M059J (cell line): ENCODE measurements at regions not wholly inside any gene's neighbourhood (a gene's known extent, or its start where the extent isn't known, plus 50 kb on each side); places are given as distances from the start of the nearest gene placed in this dataset.
"Not testable (repeated sequence)": the region's sequence is repeated elsewhere in the genome, so short reads cannot be mapped to it uniquely, and the experiment has no call there.

Source experiments
- DNase-seq: peaks from one replicate; pipeline ENCODE4 v3.0.0-alpha.2; 2012; ENCODE audit warnings: low read depth

DNA sequence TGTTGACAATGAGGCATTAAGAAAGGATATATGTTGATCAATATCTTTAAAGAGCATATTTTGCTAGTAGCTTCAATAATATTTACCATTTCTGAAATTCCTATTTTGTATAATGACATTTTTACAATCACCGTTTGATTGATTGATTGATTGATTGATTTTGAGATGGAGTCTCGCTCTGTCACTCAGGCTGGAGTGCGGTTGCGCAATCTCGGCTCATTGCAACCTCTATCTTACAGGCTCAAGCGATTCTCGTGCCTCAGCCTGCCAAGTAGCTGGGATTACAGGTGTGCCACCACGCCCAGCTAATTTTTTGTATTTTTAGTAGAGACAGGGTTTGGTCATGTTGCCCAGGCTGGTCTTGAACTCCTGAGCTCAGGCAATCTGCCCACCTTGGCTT is 150.9 kb upstream of the TEX13D start:
- not testable (repeated sequence) for DNase-seq

- no peak for DNase-seq
Observed at GRCh38 chrX:124190440-124190839, 142.0 kb upstream of the TEX13D start.

DNA sequence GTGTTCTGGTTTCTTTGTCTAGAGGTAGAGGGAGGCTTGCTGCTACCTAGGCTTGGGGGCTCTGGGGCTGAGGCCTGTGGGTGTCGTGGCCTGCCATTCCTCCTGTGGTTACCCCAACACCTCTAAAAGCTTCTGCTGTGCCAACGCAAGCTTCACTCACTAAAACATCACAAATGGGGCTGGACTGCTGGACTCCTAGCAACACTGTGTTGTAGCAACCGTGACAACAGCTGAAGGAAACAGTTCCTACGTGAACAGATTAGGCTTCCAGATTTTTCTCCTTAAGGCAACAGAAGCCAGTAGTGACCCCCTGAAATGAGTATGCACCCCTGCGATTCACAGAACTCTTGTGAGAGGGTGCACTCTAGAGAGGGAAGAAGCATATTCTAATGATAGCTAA is 138.3 kb upstream of the TEX13D start:
- peak; percentile 62 for DNase-seq

- peak; percentile 19 for DNase-seq
Observed at GRCh38 chrX:124194901-124195300, 137.6 kb upstream of the TEX13D start.

GRCh38 chrX:124203311-124203710 is 129.1 kb upstream of the TEX13D start:
- no peak for DNase-seq

DNA sequence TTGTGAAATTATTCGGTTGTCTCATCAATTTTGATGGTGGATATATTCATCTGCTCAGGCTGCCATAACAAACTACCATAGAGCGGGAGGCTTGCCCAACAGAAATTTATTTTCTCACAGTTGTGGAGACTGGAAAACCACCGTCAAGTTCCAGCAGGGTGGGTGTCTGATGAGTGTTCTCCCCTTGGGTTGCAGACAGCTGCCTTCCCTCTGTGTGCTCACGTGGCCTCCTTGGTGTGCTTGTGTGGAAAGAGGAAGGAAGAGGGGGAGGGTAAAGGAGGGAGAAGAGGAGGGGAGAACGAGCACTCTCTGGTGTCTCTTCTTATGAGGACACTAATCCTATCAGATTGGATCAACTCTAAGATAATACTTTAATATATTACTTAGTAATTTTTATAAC is 123.8 kb upstream of the TEX13D start:
- DNase-seq, result no peak

GRCh38 chrX:124209792-124210576 is 122.5 kb upstream of the TEX13D start:
- no peak for DNase-seq

DNA sequence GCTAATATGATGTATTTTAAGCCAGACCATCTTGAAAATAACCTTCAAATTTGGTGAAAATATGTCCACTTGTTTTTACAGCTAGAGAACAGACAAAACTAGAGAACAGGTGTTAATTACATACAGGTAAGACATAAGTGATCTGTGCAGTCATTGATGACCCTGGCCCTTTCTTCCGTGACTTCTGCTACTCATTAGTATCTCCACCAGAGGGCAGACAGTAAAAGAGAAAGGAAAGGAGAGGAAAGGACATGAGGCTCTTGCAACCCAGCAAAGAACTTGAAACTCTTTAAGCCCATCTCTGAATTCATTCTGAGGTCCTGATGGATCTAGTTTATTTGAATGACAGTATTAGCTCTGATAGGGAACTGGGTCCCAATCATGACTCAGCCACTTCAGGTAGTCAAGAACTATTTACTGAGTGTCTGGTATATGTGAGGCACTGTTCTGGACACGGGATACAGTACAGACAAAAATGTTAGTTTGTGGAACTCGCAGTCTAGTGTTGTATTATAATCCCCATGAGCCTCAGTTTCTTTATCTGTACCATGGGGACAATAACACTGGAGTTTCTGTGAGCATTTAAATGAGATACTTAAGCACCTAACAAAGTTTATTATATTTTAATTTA is 121.0 kb upstream of the TEX13D start:
- peak; percentile 55 for DNase-seq

DNA sequence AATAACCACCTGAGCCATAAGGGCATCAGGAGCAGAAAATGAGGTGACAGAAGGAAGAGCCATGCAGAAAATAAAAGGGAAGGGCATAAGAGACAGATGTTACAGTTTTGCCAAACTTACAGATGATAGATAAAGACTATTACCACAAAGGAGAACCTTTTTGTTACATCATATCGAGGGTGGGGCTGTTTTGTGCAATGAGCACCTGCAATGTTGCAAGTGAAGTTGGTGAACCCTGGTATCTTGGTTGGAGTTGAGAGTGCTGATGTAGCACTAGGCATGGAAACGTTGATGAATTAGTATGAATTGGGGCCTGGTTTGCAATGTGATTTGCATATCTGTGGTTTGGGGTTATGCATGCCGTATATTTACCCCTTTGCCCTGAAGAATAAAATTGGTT is 119.8 kb upstream of the TEX13D start:
- DNase-seq, result no peak

DNA sequence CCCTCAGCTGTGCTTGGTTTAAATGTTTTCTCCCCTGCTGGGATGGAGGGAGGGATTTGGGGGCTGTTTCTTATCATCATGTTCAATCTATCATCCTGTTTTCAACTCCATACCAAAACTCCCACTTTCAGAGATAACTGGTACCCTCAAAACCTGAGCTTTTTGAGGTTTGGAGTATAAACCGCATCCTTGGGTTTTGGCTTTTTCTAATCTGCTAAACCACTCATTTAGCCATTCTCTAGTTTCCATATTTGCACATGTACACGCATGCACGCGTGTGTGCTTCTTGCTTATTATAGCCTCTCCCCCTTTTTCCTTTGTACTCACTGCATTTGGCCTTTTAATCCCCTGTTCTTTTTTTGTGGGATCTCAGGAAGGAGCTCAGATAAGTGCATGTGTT is 116.7 kb upstream of the TEX13D start:
- DNase-seq, result no peak

DNA sequence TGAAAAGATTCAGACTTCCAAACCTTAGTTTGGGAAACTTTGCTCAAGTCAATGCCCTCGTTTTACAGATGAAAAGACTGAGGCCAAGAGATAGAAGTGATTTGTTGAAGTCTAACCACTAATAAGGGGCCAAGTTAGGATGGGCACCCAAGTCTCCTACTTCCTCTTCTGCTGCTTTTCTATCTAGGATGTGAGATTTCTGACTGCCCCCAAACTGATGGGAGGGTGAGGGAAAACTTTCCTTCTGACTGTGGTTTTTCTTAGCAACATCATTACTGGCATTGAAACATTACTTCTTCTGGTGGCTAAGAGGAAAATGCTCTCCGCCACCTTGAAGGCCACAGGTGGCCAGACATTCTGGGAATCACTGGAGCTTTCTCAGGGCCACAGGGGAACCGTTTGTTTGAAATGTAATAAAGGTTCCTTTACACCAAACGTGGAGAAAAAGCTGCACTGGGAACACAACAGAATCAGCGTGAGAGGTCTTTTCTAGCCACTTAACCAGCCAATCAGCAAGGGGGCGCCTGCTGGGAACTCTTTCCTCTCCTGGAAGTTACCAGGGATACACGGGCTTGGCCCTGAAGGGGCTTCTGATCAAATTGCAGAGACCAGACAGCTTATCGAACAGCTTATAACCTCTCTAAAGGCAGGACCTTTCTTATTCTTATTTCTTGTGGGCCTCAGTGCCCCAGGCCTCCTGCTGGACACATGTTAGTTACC is 115.9 kb upstream of the TEX13D start:
- DNase-seq, result no peak

DNA sequence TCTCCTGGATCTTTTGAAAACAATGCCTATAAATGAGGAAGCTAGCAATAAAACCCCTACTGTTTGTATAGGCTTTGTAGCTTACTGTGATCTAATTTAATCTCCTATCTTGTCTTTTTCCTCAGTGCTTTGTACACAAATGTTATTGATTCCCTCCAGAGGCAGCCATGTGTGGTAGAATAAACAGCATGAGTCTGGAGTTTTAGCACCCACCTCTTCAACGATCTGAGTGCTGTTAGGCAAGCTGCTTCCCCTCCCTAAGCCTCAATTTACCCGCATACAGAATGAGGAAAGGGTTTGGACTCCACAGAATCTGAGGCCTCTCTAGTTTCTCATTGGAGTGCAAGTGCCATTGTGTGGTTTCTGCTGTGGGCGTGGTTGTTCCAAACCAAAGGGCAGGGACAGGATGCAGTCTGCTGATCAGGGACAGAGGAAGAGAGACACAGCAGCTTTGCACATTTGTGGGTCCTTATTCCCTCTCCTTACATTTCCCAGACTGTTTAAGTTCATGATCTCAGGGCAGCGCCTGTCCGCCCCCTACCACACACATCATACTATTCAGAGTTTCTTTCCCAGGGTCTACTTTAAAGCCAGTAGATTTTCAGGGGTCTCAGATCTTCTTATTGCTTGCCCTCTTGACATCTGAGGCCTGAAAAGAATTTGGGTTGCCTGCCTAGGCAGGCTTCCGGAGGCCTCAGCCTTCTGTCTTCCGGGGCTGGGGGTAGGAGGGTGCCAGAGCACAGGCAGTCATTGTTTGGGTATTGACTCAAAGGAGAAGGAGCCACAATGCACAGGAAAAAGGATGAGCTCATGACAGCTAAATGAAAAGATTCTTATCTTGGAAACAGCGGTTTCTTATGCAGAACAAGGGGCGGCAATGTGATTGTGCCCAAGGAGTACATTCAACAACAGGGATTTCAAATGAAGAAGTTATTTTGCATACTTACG is 114.9 kb upstream of the TEX13D start:
- DNase-seq, result peak; percentile 81

GRCh38 chrX:124223524-124223923 is 108.9 kb upstream of the TEX13D start:
- no peak for DNase-seq

- DNase-seq, result no peak
Observed at GRCh38 chrX:124224528-124224927, 107.9 kb upstream of the TEX13D start.

- peak; percentile 8 for DNase-seq
Observed at GRCh38 chrX:124226129-124226528, 106.3 kb upstream of the TEX13D start.

- DNase-seq, result no peak
Observed at GRCh38 chrX:124228849-124229248, 103.6 kb upstream of the TEX13D start.

GRCh38 chrX:124229374-124229773 is 103.1 kb upstream of the TEX13D start:
- no peak for DNase-seq

- no peak for DNase-seq
Observed at GRCh38 chrX:124230655-124231450, 101.6 kb upstream of the TEX13D start.

DNA sequence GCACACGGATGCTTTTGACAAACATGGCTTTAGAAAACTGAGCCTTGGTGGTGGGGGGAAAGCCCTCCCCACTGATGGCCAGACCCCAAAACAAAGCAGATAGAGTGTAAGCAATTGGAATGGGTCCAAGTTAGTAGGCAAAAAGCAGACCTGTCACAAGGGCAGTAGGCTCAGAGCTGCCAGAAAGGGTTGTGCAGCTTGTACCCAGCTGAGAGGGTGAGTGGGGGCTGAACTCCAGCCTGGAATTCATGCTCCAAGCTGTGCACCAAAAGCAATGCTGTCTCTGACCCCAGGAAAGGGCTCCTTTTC is 101.1 kb upstream of the TEX13D start:
- DNase-seq, result no peak

- peak; percentile 26 for DNase-seq
Observed at GRCh38 chrX:124232523-124233201, 99.8 kb upstream of the TEX13D start.

DNA sequence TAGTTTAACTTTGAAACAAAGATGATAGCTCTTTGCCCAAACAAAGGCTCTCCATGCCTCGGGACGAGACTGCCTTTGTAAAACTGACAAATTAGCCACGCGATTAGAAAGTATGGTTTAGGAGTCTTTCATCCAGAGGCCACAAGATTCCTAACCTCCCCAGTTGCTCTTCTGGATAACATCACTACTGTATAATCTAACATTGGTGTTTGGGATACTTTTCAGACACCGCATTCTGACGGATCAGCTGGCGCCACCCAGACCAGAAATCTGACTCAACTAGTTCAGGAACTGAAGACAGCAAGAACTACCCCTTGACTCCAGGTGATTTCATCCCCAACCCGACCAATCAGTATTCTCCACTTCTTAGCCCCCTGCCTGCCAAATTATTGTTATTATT is 98.1 kb upstream of the TEX13D start:
- no peak for DNase-seq
